ENCODE measurements at regions not wholly inside any gene's neighbourhood (a gene's known extent, or its start where the extent isn't known, plus 50 kb on each side); places are given as distances from the start of the nearest gene placed in this dataset.
"Not testable (repeated sequence)": the region's sequence is repeated elsewhere in the genome, so short reads cannot be mapped to it uniquely, and the experiment has no call there.

DNA sequence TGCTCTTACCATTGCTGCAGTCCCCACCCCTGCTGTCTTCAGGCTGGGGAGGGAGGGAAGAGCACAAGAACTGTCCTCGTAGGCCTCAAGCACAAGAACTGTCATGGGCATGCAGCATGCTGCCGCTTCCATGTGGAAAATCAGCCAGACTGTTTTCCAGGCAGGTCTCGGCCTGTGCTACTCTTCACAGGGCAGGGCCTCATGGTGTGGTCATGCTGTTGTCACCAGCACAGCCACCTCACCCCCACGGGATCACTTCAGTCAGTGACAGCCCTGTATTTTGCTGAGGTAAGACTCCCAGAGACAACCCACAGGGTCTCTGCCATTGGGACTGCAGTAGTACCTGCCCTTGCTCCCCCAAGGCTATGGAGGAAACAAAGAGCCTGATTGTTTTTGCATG is 205.3 kb downstream of the NAP1L3 start:
- Mint-ChIP-seq H3K9me3 (peaks cover 0 to 4% (median 0%) of the 10 kb centered on the region in 6 donors), H3K36me3 (no peaks in the 10 kb centered on the region)

GRCh38 chrX:93466383-93466782 is 207.0 kb downstream of the NAP1L3 start:
- no peaks in the 10 kb centered on the region for H3K4me1 Mint-ChIP-seq
- DNase-seq, result no peak
- H3K9me3 Mint-ChIP-seq, result peaks cover 0 to 6% (median under 1%) of the 10 kb centered on the region in 6 donors
- H3K4me3 Mint-ChIP-seq, result no peak overlapping the region
- peaks cover 0 to 5% (median 0%) of the 10 kb centered on the region in 3 donors for H3K27me3 Mint-ChIP-seq (ENCODE audit: low read depth in 3 of 3)
- no peaks in the 10 kb centered on the region for H3K36me3 Mint-ChIP-seq
- H3K27ac Mint-ChIP-seq, result no peak overlapping the region

More for the DNA sequence above, 205.3 kb downstream of the NAP1L3 start:
- DNase-seq, result no peak
- Mint-ChIP-seq H3K27me3 (ENCODE audit: low read depth in 3 of 3) (peaks cover 0 to 5% (median 0%) of the 10 kb centered on the region in 3 donors), H3K4me3 (no peak overlapping the region), H3K27ac (no peak overlapping the region), H3K4me1 (no peaks in the 10 kb centered on the region)

DNA sequence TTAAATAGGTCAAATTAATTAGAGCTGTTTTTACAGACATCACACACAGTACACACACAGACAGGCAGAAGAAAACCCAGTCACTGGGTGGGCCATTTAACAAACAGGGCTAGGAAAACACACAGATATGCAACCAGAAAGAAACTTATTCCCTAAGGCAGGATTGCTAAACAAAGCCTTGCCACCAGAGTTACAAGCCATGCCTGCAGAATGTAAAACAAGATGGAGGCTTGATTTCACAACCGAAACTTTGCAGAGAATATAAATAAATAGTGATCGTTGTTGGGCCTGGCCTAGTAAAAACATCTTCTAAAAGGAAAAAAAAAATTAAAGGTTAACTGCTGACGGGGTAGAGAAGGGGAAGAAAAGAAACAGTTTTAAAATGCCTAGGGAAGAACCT is 212.3 kb downstream of the NAP1L3 start:
- H3K4me3 Mint-ChIP-seq, result no peak overlapping the region
- peaks cover 0 to 2% (median 0%) of the 10 kb centered on the region in 3 donors for H3K27me3 Mint-ChIP-seq (ENCODE audit: low read depth in 3 of 3)
- DNase-seq, result no peak
- no peaks in the 10 kb centered on the region for H3K36me3 Mint-ChIP-seq
- H3K4me1 Mint-ChIP-seq, result no peaks in the 10 kb centered on the region
- H3K9me3 Mint-ChIP-seq, result peaks cover 0 to 7% (median 6%) of the 10 kb centered on the region in 6 donors
- H3K27ac Mint-ChIP-seq, result no peak overlapping the region

DNA sequence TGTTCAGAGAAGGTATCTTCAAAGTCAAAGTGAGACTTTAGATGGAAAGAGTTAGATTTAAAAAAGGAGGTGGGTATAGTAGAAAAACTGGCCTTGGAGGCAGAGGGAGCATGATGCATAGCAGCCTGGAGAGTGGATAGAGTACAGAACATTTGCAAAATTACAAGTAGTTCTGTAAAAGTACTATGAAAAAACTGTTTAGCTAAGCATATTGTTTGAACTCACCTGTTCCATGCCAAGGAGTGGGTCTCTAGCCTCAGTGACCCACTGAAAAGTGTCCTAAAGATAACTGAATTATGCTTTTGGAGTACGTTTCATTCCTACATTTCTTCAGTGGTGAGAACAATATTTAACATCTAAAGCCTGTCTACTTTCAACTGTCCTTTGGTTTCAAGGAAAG is 218.9 kb downstream of the NAP1L3 start:
- no peak overlapping the region for H3K27ac Mint-ChIP-seq
- peaks cover 0 to 2% (median 0%) of the 10 kb centered on the region in 3 donors for H3K27me3 Mint-ChIP-seq (ENCODE audit: low read depth in 3 of 3)
- peaks cover 0 to 7% (median 2%) of the 10 kb centered on the region in 6 donors for H3K9me3 Mint-ChIP-seq
- no peaks in the 10 kb centered on the region for H3K36me3 Mint-ChIP-seq
- no peak overlapping the region for H3K4me3 Mint-ChIP-seq
- H3K4me1 Mint-ChIP-seq, result no peaks in the 10 kb centered on the region
- DNase-seq, result no peak

- DNase-seq; H3K9me3 Mint-ChIP-seq; H3K4me3 Mint-ChIP-seq; H3K27me3 Mint-ChIP-seq (ENCODE audit: low read depth in 3 of 3); H3K27ac Mint-ChIP-seq; H3K4me1 Mint-ChIP-seq; H3K36me3 Mint-ChIP-seq: not testable (repeated sequence)
Measured at GRCh38 chrX:93434721-93435120, 238.7 kb downstream of the NAP1L3 start.

GRCh38 chrX:93428497-93428896 is 244.9 kb downstream of the NAP1L3 start:
- Mint-ChIP-seq H3K4me1 (no peaks in the 10 kb centered on the region), H3K4me3 (no peak overlapping the region), H3K27me3 (ENCODE audit: low read depth in 3 of 3) (peaks cover 0 to 3% (median 0%) of the 10 kb centered on the region in 3 donors), H3K36me3 (no peaks in the 10 kb centered on the region), H3K27ac (no peak overlapping the region), H3K9me3 (peaks cover 0 to 9% (median 1%) of the 10 kb centered on the region in 6 donors)
- DNase-seq, result no peak

GRCh38 chrX:93422693-93423092 is 250.7 kb downstream of the NAP1L3 start:
- Mint-ChIP-seq H3K27me3 (ENCODE audit: low read depth in 3 of 3) (peaks cover 0 to 7% (median 0%) of the 10 kb centered on the region in 3 donors), H3K4me1 (no peaks in the 10 kb centered on the region), H3K36me3 (no peaks in the 10 kb centered on the region), H3K4me3 (no peak overlapping the region), H3K27ac (no peak overlapping the region), H3K9me3 (peaks cover 0 to 2% (median under 1%) of the 10 kb centered on the region in 6 donors)
- DNase-seq, result peak in 1 of 3 donors; percentile 6

DNA sequence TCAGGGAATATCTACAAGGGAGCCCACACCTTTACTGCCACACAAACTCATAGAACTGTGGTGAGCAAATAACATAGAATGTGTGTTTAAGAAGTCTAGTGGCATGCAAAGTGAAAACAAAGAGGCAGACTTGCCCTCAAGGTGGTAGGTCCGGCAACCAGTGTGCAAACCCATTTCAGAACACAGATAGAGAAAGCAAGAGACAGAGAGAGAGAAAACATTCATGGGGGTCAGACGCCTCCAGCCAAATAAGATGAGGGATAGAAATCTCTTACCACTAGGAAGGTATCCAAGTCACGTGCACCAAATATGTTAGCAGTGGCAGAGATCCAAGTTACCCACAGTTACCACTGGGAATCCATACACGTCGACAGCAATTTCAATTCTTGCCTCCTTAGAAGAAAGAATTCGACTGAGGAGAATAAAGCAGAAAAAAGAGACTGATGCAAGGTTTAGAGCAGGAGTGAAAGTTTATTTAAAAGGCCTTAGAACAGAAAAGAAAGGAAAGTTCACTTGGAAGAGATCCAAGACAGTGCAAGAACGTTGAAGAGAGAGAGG is 252.8 kb downstream of the NAP1L3 start:
- Mint-ChIP-seq H3K4me3 (no peak overlapping the region), H3K27me3 (ENCODE audit: low read depth in 3 of 3) (peaks cover 0 to 4% (median 2%) of the 10 kb centered on the region in 3 donors), H3K27ac (no peak overlapping the region), H3K36me3 (no peaks in the 10 kb centered on the region), H3K4me1 (no peaks in the 10 kb centered on the region), H3K9me3 (peaks cover 0 to 2% (median under 1%) of the 10 kb centered on the region in 6 donors)
- DNase-seq, result no peak

DNA sequence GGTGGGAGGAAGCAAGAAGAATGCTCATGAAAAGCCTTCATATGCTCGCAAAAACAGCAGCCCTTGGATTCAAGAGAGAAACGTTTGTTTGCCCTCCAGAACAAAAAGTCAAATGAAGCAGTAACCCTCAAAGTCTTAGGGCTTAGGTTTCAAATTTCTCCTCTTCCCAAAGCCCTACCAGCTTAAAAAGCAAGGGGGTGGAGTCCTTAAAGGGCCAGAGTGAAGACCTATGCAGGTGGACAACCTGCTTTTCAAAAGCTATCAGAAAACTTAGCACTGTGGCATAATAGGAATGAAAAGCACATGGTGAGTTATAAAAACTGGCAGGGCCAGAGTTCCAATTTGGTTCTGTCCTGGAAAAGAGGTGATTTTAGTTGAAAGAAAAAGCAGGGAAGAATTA is 253.3 kb downstream of the NAP1L3 start:
- H3K4me3 Mint-ChIP-seq, result no peak overlapping the region
- no peak overlapping the region for H3K27ac Mint-ChIP-seq
- no peaks in the 10 kb centered on the region for H3K36me3 Mint-ChIP-seq
- no peak for DNase-seq
- peaks cover 0 to 4% (median 2%) of the 10 kb centered on the region in 3 donors for H3K27me3 Mint-ChIP-seq (ENCODE audit: low read depth in 3 of 3)
- H3K9me3 Mint-ChIP-seq, result peaks cover 0 to 2% (median 0%) of the 10 kb centered on the region in 6 donors
- H3K4me1 Mint-ChIP-seq, result no peaks in the 10 kb centered on the region

- peaks cover 0 to 2% (median 0%) of the 10 kb centered on the region in 6 donors for H3K9me3 Mint-ChIP-seq
- H3K27me3 Mint-ChIP-seq (ENCODE audit: low read depth in 3 of 3), result peaks cover 0 to 4% (median 2%) of the 10 kb centered on the region in 3 donors
- no peaks in the 10 kb centered on the region for H3K36me3 Mint-ChIP-seq
- H3K27ac Mint-ChIP-seq, result no peak overlapping the region
- DNase-seq, result no peak
- H3K4me3 Mint-ChIP-seq, result no peak overlapping the region
- H3K4me1 Mint-ChIP-seq, result no peaks in the 10 kb centered on the region
Measured at GRCh38 chrX:93419642-93420041, 253.7 kb downstream of the NAP1L3 start.

DNA sequence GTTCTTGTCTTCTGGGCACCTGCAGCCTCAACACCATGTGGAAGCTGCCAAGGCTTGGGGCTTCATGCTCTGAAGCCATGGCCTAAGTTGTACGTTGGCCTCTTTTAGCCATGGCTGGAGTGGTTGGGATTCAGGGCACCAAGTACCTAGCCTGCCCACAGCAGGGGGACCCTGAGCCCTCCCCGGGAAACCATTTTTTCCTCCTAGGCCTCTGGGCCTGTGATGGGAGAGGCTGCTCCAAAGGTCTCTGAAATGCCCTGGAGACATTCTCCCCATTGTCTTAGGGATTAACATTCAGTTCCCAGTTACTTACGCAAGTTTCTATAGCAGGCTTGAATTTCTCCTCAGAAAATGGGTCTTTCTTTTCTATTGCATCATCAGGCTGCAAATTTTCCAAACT is 269.3 kb downstream of the NAP1L3 start:
- no peaks in the 10 kb centered on the region for H3K36me3 Mint-ChIP-seq
- peaks cover 0 to 2% (median 0%) of the 10 kb centered on the region in 3 donors for H3K27me3 Mint-ChIP-seq (ENCODE audit: low read depth in 3 of 3)
- no peak overlapping the region for H3K27ac Mint-ChIP-seq
- no peak for DNase-seq
- H3K9me3 Mint-ChIP-seq, result peaks cover 0 to 7% (median 2%) of the 10 kb centered on the region in 6 donors
- no peak overlapping the region for H3K4me3 Mint-ChIP-seq
- no peaks in the 10 kb centered on the region for H3K4me1 Mint-ChIP-seq

- Mint-ChIP-seq H3K36me3 (no peaks in the 10 kb centered on the region), H3K4me1 (no peaks in the 10 kb centered on the region), H3K4me3 (no peak overlapping the region), H3K27me3 (ENCODE audit: low read depth in 3 of 3) (peaks cover 0 to 2% (median 0%) of the 10 kb centered on the region in 3 donors), H3K27ac (no peak overlapping the region), H3K9me3 (peaks cover 0 to 2% (median 0%) of the 10 kb centered on the region in 6 donors)
- no peak for DNase-seq
Measured at GRCh38 chrX:93354651-93355050, 318.7 kb downstream of the NAP1L3 start.

DNA sequence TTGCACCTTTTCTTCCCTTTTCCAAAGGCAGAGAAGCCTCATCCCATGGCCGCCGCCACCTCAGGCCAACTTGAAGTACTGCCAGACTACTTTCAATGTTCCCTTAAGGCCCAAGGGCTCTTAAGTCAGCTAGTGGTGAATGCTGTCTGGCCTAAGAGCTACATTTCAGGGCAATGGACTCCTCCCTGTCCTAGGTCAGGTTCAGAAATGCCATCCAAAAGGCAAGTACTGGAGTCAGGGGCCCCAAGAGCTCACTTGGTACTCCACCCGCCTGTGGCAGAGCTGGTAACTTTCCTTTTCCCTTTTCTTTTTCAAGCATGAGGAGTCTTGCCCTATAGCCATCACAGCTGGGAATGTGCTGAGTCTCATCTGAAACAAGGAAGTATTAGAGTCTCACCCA is 327.1 kb downstream of the NAP1L3 start:
- Mint-ChIP-seq H3K27ac (no peak overlapping the region), H3K9me3 (peaks cover 0 to 14% (median 3%) of the 10 kb centered on the region in 6 donors), H3K4me1 (no peaks in the 10 kb centered on the region), H3K36me3 (no peaks in the 10 kb centered on the region), H3K4me3 (no peak overlapping the region), H3K27me3 (ENCODE audit: low read depth in 3 of 3) (peaks cover 0 to 4% (median 0%) of the 10 kb centered on the region in 3 donors)
- DNase-seq, result no peak

- not testable (repeated sequence) for DNase-seq; H3K36me3 Mint-ChIP-seq; H3K27me3 Mint-ChIP-seq (ENCODE audit: low read depth in 3 of 3); H3K4me3 Mint-ChIP-seq; H3K4me1 Mint-ChIP-seq; H3K27ac Mint-ChIP-seq
- H3K9me3 Mint-ChIP-seq, result peaks cover 0 to 14% (median 3%) of the 10 kb centered on the region in 6 donors
Measured at GRCh38 chrX:93344287-93344686, 329.1 kb downstream of the NAP1L3 start.

- Mint-ChIP-seq H3K4me1 (no peaks in the 10 kb centered on the region), H3K9me3 (peaks cover 0 to 10% (median under 1%) of the 10 kb centered on the region in 6 donors), H3K27ac (no peak overlapping the region), H3K4me3 (no peak overlapping the region), H3K27me3 (ENCODE audit: low read depth in 3 of 3) (peaks cover 0 to 2% (median 0%) of the 10 kb centered on the region in 3 donors), H3K36me3 (no peaks in the 10 kb centered on the region)
- DNase-seq, result no peak
Measured at GRCh38 chrX:93332329-93332728, 341.0 kb downstream of the NAP1L3 start.
